Transverse colon (tissue), 4 donors: ENCODE measurements at regions not wholly inside any gene's neighbourhood (a gene's known extent, or its start where the extent isn't known, plus 50 kb on each side); places are given as distances from the start of the nearest gene placed in this dataset.

Experiments
- CTCF ChIP-seq, 5 experiments: fragments of 200-600 bp in 3 of 5; fragments of 450-650 bp in 2 of 5; sonication (generic) in 3 of 5; IDR thresholded peaks; 1 replicate in 2 of 5; 2 replicates in 3 of 5; pipeline ENCODE4 v1.5.1; 2016 to 2017; ENCODE audit warnings: antibody characterized with exemption in 5 of 5, inconsistent platforms in 3 of 5, mild to moderate bottlenecking in 2 of 5, moderate library complexity in 1 of 5
- POLR2A ChIP-seq: fragments of 450-650 bp; IDR thresholded peaks from one replicate; pipeline ENCODE4 v1.6.1; 2016; ENCODE audit warnings: antibody characterized with exemption, mild to moderate bottlenecking, moderate library complexity
- POLR2AphosphoS5 ChIP-seq, 3 donors: sonication (generic); formaldehyde crosslinking; IDR thresholded peaks; one replicate each; pipeline ENCODE4 v1.6.1; 2016; ENCODE audit warnings: antibody characterized with exemption in 3 of 3

DNA sequence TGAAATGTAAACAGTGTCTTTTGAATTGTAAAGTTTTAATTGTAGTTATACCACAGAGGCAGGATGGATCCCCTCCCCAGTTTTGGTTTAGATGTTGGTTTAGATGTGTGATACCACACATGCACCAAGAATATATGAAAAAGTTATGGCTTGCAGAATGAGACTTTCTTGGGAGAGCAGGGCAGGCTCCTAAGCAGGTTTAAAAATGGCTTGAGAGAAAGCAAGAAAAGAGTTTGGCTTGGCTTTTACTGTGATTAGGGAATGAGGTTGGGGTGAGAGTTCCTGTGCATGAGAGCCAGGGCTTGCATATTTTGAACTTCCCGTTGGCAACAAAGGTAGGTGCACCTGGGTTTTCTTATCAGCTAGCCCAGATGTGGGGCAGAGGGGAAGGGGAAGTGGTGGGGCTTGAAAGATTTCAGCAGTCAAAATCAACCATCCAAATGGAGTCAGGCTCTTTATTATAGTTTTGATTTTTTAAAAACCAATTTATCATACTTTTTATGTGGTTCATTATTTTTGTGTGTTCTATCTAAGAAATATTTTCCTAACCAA is 246.9 kb downstream of the MTX2 start:
- TF ChIP-seq CTCF (IDR thresholded peaks at IDR 0.05), result no peak
- TF ChIP-seq POLR2A, result no peak
- TF ChIP-seq POLR2AphosphoS5 (IDR thresholded peaks at IDR 0.05), result no peak
